GM23338 (cell line): ENCODE measurements at regions not wholly inside any gene's neighbourhood (a gene's known extent, or its start where the extent isn't known, plus 50 kb on each side); places are given as distances from the start of the nearest gene placed in this dataset.

ENCODE experiments used
- EZH2phosphoT487 ChIP-seq: fragments of 200-600 bp; sonication (generic); IDR thresholded peaks from one replicate; pipeline ENCODE4 v1.8.1; 2018; ENCODE audit warnings: antibody characterized with exemption; ENCODE audit not compliant: unreplicated experiment
- POLR2AphosphoS5 ChIP-seq: IDR thresholded peaks from 2 replicates; pipeline ENCODE4 v1.6.1; 2016; ENCODE audit warnings: antibody characterized with exemption, low read depth
- ZNF462 ChIP-seq: fragments of 250-450 bp; sonication (Bioruptor Pico); IDR thresholded peaks from 2 replicates; pipeline ENCODE4 v1.5.0; 2020; ENCODE audit warnings: mild to moderate bottlenecking, moderate library complexity
- TF ChIP-seq, protein P1 (sequence below): IDR thresholded peaks from 2 replicates; pipeline ENCODE4 v1.6.1; 2016; ENCODE audit warnings: antibody characterized with exemption
- TF ChIP-seq, protein P2 (sequence below), 2 experiments: fragments of 200-600 bp in 1 of 2; sonication (generic) in 1 of 2; conservative IDR thresholded peaks; 2 replicates each; pipeline versions ENCODE4 v1.5.1 to v1.6.1; 2016 to 2017; ENCODE audit warnings: antibody characterized with exemption in 2 of 2, low read depth in 2 of 2, mild to moderate bottlenecking in 2 of 2, moderate library complexity in 1 of 2

- TF ChIP-seq, protein P1, sequence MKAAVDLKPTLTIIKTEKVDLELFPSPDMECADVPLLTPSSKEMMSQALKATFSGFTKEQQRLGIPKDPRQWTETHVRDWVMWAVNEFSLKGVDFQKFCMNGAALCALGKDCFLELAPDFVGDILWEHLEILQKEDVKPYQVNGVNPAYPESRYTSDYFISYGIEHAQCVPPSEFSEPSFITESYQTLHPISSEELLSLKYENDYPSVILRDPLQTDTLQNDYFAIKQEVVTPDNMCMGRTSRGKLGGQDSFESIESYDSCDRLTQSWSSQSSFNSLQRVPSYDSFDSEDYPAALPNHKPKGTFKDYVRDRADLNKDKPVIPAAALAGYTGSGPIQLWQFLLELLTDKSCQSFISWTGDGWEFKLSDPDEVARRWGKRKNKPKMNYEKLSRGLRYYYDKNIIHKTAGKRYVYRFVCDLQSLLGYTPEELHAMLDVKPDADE, result no peak
- TF ChIP-seq, protein P2, sequence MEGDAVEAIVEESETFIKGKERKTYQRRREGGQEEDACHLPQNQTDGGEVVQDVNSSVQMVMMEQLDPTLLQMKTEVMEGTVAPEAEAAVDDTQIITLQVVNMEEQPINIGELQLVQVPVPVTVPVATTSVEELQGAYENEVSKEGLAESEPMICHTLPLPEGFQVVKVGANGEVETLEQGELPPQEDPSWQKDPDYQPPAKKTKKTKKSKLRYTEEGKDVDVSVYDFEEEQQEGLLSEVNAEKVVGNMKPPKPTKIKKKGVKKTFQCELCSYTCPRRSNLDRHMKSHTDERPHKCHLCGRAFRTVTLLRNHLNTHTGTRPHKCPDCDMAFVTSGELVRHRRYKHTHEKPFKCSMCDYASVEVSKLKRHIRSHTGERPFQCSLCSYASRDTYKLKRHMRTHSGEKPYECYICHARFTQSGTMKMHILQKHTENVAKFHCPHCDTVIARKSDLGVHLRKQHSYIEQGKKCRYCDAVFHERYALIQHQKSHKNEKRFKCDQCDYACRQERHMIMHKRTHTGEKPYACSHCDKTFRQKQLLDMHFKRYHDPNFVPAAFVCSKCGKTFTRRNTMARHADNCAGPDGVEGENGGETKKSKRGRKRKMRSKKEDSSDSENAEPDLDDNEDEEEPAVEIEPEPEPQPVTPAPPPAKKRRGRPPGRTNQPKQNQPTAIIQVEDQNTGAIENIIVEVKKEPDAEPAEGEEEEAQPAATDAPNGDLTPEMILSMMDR (conservative IDR thresholded peaks at IDR 0.05; ENCODE audit: low read depth in 2 of 2), result no peak
- TF ChIP-seq ZNF462 (CRISPR knock-in tag), result no peak
- no peak for TF ChIP-seq EZH2phosphoT487
- TF ChIP-seq POLR2AphosphoS5, result no peak
Measured at GRCh38 chr3:165697910-165698309, 139.3 kb downstream of the BCHE start.
